Lower leg skin (tissue), 4 donors: ENCODE measurements at regions not wholly inside any gene's neighbourhood (a gene's known extent, or its start where the extent isn't known, plus 50 kb on each side); places are given as distances from the start of the nearest gene placed in this dataset.

Experiments used
- DNase-seq, 2 donors: peaks; one replicate each; pipeline ENCODE4 v3.0.0-alpha.2; 2019; ENCODE audit warnings: low spot score in 2 of 2
- H3K4me3 ChIP-seq: fragments of 200-600 bp; sonication (generic); 2 replicates; pipeline ENCODE4 v1.5.1; 2017; ENCODE audit warnings: mild to moderate bottlenecking, low read depth; ENCODE audit not compliant: poor library complexity, severe bottlenecking
- POLR2A ChIP-seq, 2 donors: fragments of 450-650 bp; IDR thresholded peaks; one replicate each; pipeline ENCODE4 v1.6.1; 2016 to 2017; ENCODE audit warnings: antibody characterized with exemption in 2 of 2, mild to moderate bottlenecking in 1 of 2, moderate library complexity in 1 of 2
- WGBS, 2 donors: methylation state at CpG; one replicate each; pipeline ENCODE4 v1.1.5; 2018; 5-methylcytosine and 5-hydroxymethylcytosine counted together
- intact Hi-C: fragments of 100-400 bp; cut with DNase I; formaldehyde crosslinking; loops from one replicate; pipeline ENCODE4 v1.15.0; 2023; ENCODE audit warnings: low total_unique reads
- TF ChIP-seq, protein P1 (sequence below), 3 donors: fragments of 450-650 bp; IDR thresholded peaks; one replicate each; pipeline ENCODE4 v1.5.1; 2016; ENCODE audit warnings: antibody characterized with exemption in 3 of 3, mild to moderate bottlenecking in 3 of 3, moderate library complexity in 2 of 3

GRCh38 chr1:79215311-79215710 is 208.8 kb upstream of the ADGRL4 start:
- intact Hi-C loops: no loop called here
- WGBS, 2 donors: 84 to 88% methylated on average over 4 of the region's 4 CpGs
- DNase-seq: no peak
- no peak for TF ChIP-seq POLR2A (IDR thresholded peaks at IDR 0.05)
- TF ChIP-seq, protein P1, sequence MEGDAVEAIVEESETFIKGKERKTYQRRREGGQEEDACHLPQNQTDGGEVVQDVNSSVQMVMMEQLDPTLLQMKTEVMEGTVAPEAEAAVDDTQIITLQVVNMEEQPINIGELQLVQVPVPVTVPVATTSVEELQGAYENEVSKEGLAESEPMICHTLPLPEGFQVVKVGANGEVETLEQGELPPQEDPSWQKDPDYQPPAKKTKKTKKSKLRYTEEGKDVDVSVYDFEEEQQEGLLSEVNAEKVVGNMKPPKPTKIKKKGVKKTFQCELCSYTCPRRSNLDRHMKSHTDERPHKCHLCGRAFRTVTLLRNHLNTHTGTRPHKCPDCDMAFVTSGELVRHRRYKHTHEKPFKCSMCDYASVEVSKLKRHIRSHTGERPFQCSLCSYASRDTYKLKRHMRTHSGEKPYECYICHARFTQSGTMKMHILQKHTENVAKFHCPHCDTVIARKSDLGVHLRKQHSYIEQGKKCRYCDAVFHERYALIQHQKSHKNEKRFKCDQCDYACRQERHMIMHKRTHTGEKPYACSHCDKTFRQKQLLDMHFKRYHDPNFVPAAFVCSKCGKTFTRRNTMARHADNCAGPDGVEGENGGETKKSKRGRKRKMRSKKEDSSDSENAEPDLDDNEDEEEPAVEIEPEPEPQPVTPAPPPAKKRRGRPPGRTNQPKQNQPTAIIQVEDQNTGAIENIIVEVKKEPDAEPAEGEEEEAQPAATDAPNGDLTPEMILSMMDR (IDR thresholded peaks at IDR 0.05): no peak
- no peak overlapping the region for H3K4me3 ChIP-seq

DNA sequence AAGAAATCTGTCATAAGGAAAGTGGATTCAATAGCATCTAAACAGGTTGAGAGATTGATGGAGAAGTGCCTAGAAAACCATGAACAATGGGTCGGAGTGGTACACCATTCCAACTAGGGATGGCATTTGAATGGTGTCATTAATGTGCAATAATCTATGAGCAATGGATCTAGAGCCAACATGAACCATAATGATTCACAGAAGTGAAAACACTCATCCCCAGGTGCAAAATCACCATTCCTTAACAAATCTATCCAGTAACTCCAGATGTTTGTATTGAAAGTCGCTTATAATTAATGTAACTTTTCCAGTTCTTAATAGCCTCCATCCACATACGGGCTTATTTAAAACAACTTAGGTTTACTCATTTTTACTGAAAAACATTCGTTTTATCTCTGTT is 201.3 kb upstream of the ADGRL4 start:
- 80 to 83% methylated on average over 4 of the region's 4 CpGs for WGBS, 2 donors
- intact Hi-C loops: no loop called here
- no peak for DNase-seq
- no peak overlapping the region for H3K4me3 ChIP-seq
- TF ChIP-seq, protein P1 (IDR thresholded peaks at IDR 0.05): no peak
- TF ChIP-seq POLR2A (IDR thresholded peaks at IDR 0.05): no peak

GRCh38 chr1:79207331-79207730 is 200.8 kb upstream of the ADGRL4 start:
- DNase-seq: no peak
- no peak overlapping the region for H3K4me3 ChIP-seq
- WGBS, 2 donors: 81 to 88% methylated on average over 5 of the region's 5 CpGs
- intact Hi-C loops: no loop called here
- no peak for TF ChIP-seq POLR2A (IDR thresholded peaks at IDR 0.05)
- TF ChIP-seq, protein P1 (IDR thresholded peaks at IDR 0.05): no peak

GRCh38 chr1:79204779-79205479 is 198.4 kb upstream of the ADGRL4 start:
- TF ChIP-seq, protein P1 (IDR thresholded peaks at IDR 0.05): no peak
- TF ChIP-seq POLR2A (IDR thresholded peaks at IDR 0.05): no peak
- 59% methylated on average over 4 of the region's 4 CpGs for WGBS, 2 donors
- H3K4me3 ChIP-seq: no peak overlapping the region
- intact Hi-C loops: no loop called here
- no peak for DNase-seq

DNA sequence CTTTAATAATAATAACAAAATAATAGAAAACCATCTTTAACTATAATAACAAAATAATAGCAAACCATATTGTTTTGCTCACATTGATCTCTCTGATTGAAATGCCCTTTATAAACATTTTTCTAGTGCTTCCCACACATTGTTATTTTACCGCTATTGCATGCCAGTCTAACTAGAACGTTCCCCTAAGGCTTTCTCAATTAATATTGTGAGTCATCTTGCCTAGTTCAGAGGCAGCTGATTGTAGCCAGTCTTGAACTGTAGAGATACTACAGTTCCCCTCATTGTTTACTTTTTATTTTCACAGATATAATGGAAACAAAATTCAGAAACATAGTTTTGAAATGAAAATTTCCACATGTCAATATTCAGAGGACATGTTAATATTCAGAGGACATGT is 192.3 kb upstream of the ADGRL4 start:
- no peak for TF ChIP-seq POLR2A (IDR thresholded peaks at IDR 0.05)
- TF ChIP-seq, protein P1 (IDR thresholded peaks at IDR 0.05): no peak
- DNase-seq: no peak
- WGBS, 2 donors: 1 to 9% methylated on average over 2 of the region's 2 CpGs
- no peak overlapping the region for H3K4me3 ChIP-seq
- intact Hi-C loops: no loop called here

DNA sequence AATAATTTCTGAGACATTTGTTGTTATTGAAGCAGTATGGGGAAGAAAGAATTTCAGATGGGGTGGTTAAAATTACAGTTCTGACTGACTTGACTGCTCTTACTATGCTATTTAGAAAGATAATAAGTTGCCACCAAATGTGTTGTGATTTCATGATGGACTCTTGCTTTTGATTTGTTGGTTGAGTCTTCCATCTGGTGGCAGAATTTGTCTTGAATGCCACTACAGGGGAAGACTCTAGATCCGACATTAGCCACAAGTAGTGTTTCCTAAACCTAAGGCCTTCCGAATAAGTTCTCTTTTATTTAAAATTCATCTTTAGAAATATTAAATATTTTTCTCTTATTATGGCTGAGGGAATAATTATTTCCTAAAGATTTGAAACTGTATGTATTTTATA is 190.9 kb upstream of the ADGRL4 start:
- TF ChIP-seq, protein P1 (IDR thresholded peaks at IDR 0.05): no peak
- intact Hi-C loops: no loop called here
- no peak overlapping the region for H3K4me3 ChIP-seq
- 63 to 84% methylated on average over 2 of the region's 2 CpGs for WGBS, 2 donors
- DNase-seq: no peak
